Right renal cortex interstitium (tissue), 3 donors: ENCODE measurements at regions not wholly inside any gene's neighbourhood (a gene's known extent, or its start where the extent isn't known, plus 50 kb on each side); places are given as distances from the start of the nearest gene placed in this dataset.

Source experiments
- DNase-seq, 3 donors: peaks; one replicate each; pipeline ENCODE4 v3.0.0-alpha.2; 2013; ENCODE audit warnings: low read depth in 3 of 3, low spot score in 2 of 3

DNA sequence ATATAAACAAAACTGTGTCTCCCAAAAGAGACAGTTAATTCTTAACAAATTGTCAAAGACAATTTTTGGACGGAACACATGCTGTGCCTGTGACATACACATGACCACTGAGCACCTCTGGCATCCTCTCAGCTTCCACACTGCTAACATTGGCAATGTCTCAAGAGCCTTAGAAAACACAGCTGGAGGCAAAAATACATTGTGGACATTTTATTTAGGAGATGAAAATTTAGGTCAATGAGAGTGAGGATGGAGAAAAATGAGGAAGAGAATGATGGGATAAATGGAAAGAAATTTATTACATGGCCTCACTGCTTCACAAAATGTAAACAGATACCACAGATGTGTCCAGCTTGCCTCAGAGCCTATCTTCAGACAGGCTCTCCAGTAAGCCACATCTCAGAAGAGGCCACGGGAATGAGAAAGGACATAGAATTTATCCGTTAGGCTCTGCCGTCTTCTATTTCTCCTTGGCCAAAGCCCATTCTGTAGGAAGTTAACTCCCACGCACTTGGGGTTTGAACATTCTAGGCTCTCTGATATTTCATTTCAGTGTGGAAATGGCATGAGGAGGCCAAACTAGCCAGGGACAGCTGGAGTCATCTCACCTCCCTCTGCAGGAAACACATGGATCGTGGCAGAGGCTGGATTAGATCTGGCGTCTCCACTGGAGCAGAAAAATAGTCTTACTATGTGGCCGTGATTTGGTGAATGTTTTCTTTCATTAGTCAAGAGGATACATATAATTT is 519.4 kb upstream of the DSEL start:
- DNase-seq: peak; percentile 29 to 41 (median 39)

DNA sequence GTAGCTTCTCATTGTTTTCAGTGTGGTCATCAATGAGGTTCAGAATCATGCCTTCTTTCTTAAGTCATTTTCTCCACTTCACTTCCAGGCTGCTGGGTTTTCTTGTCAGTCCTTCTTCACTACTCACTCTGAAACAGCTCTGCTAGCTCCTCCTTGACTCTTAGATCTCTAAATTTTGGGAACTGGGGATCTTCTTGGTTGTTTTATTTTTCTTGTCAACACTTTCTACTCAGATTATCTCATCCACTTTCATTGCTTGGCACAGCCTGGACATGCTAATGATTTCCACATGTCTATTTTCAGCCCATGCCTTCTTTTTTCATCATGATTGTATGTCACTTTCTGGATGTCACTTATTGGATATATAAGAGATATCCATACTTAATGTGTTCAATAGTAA is 517.8 kb upstream of the DSEL start:
- no peak for DNase-seq

DNA sequence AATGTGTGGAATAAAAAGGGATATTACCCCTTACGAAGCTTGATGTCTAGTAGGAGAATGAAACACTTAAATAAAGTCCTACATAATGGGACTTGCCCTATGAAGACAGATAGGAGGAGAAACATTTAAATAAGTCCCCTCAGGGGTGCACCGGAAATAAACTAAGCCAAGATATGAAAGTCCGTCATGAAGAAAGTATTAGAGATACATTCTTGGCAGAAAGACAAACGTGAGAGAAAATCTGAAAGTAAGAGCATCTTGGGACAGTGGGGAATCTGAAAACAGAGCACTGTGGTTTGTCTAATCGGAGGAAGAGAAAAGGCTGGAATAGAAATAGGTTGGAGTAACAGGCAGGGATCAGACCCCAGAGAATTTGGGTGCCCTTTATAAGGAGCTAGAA is 516.9 kb upstream of the DSEL start:
- DNase-seq: no peak

DNA sequence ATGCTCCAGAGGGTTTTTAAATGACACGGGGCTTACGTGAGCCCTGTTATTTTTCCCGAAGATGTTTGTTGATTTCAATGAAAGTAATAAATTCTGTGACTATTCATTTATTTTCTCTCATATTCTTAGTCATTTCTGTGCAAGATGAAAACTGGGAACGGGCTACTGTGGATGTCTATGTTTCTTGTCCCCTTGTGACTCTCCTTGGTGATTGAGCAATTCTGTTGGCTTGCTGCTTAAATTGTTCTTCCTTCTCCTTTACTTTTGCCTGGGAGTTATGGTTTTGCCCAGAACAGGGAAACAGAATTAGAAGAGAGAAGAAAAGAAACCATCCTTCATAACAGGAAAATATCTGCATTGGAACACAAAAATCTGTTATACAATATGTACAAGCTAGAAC is 508.2 kb upstream of the DSEL start:
- DNase-seq: no peak

DNA sequence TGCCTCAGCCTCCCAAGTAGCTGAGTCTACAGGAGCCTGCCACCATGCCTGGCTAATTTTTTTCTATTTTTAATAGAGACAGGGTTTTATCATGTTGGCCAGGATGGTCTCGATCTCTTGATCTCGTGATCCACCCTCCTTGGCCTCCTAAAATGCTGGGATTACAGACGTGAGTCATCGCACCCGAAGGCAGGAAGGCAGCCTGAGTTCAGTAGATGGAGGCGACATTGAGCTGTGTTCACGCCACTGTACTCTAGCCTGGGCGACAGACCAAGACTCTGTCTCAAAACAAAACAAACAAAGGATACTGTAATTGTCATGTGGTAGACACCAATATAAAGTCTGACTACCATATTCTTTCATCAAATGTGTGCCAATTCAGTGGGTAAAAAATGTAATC is 500.9 kb upstream of the DSEL start:
- DNase-seq: no peak

DNA sequence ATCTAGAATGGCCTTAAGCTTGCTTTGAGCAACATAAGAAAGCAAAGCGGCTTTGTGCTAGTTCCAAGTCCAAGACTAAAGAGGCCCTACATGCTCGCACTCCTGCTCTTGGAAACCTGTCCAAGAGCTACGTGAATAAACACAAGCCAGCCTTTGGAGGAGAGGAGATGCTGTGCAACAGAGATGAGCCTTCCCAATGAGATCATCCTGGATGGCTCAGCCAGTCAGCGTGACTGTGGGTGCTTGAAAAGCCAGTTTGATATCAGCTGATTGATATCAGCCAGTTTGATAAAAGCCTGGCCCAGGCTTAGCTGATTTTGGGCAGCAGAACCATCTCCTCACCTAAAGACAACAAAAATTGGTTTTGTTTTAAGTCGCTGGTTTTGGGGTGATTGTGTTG is 481.0 kb upstream of the DSEL start:
- DNase-seq: no peak

DNA sequence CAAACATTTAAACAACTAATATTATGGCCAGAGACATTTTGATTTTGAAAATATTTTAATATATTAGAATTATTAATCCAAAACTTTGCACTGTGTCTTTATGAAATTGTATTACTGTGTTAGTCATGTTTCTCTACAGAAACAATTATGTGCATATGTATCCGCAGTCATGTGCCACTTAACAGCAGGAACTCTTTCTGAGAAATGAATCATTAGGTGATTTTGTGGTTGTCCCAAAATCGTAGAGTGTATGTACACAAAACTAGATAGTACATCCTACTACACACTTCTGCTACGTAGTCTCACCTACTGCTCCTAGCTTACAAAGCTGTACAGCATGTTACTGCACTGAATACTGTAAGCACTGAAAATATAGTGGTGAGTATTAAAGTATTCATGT is 479.2 kb upstream of the DSEL start:
- DNase-seq: no peak

DNA sequence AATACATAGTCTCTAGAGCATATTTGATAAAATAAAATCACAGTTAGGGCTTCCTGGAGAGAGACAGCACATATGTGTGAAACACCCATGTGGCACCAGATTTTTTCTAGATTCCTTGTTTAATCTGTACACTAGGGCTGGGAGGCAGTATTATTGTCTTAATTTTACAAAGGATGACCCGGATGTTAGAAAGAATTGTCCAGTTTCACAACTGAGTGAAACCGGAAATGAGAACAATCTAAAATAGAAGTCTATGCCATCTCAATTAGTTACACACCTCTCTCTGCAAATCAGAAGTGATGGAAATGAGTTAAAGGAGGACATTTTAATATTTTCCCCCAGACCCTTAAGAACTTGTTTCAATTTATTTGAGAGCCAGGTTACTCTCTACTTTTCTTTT is 463.7 kb upstream of the DSEL start:
- no peak for DNase-seq

DNA sequence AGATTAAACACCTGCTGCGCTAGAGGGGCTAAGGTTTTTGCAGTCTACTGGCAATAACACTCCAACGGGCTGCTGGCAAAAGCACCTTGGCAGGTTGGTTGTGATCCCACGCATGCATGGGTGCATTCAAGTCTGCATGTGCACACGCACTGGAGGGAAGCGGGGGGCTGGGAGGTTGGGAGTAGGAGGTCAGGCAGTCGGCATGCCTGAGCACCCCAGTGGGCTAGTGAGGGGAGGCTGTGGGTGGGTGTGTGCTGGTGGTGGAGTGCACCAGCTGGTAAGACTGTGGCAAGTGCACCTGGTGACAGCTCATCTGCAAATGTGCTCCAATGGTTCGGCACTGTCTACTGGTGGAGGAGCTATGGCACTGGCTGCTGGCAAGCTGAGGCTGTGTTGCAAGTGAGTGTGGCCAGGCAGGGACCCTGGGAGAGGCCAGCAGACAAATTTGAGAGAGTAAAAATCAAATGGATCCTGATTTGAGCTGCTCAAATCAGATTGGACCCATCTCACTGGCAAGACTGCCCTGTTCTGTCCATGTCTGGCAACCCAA is 460.6 kb upstream of the DSEL start:
- DNase-seq: no peak

DNA sequence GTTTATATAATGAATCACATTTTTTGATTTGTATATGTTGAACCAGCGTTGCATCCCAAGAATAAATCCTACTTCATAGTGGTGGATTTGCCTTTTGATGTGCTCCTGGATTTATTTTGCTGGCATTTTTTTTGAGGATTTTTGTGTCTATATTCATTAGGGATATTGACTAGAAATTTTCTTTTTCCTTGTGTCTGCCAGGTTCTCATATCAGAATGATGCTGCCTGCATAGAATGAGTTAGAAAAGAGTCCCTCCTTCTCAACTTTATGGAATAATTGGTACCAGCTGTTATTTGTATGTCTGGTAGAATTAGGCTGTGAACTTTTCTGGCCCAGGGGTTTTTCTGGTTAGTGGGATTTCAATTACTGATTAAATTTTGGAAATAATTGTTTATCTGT is 457.4 kb upstream of the DSEL start:
- no peak for DNase-seq

DNA sequence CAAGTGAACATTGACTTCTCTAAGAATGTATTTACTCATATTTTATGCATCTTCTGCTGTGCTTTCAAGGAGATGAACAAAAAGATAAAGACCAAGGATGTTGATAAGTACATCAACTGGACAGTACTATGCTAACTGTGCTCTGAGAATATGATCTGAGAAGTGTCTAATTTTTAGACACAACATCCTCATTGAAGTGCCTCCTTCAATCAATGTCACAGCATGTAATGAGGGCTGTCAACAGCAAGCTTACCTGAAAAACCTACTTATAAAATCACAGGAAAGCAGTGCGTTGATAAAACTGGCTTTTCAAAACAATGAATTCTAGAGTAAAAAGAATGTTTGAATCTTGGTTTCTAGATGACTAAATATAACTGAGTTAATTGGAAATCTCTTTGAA is 452.9 kb upstream of the DSEL start:
- DNase-seq: no peak

DNA sequence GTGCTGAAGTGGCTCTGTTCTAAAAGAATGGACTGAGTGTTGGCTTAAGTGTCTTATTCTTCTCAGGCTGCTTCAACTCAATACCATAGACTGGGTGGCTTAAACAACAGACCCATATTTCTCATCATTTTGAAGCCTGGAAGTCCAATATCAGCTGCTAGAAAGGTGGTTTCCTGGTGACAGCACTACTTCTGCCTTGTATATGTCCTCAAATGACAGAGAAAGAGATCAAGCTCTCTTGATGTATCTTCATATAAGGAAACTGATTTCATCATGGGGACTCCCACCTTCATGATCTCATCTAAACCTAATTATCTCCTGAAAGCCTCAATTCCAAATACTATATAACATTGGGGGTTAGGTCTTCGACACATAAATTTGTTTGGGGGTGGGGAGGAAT is 449.7 kb upstream of the DSEL start:
- no peak for DNase-seq

DNA sequence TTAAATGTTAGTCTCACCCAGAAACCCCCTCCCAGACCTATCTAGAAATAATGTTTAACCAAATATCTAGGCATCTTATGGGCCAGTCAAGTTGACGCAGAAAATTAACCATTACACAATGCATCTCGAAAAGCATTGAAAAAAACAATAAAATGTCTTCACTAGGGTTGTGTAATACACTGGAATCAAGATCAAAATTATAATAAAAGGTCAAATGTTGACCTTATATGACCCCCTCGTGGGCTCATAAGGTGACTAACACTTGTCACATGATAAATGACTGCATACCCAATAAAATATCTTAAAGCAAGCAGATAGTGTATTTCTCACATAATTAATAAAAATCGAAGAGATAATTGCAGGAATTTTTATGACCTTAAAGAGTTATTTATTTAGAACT is 447.9 kb upstream of the DSEL start:
- no peak for DNase-seq

DNA sequence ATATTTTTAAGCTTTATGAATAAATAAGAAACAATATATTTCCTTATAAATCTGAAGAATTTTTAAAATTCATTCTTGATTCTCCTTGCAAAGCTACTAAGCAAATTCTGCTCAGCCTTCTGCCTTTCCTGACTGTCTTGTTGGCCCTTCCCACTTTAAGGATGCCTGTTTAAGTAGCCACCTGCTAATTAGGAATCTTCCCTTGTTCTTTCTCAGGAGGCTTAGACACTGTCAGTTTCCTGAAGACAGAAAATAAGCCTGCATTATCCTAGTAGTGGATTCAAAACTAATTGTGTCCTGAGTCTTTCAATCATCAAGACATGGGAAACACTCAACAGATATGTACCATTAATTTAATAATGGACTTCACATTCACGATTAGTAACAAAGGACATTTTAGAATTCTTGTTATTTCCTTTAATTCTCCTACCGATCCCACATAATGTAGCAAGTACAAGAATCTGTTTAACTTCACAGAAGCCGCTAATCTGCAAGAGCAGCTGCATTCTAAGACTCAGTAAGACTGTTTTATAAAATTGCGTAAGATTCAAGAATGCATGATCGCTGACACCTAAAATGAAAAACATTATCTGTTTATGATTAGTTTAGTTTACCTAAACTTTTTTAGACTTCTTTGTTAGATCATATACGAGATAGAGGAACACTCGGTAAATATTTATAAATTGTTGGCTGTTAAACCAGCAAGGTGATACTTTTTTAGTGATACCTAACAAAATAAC is 445.4 kb upstream of the DSEL start:
- no peak for DNase-seq

DNA sequence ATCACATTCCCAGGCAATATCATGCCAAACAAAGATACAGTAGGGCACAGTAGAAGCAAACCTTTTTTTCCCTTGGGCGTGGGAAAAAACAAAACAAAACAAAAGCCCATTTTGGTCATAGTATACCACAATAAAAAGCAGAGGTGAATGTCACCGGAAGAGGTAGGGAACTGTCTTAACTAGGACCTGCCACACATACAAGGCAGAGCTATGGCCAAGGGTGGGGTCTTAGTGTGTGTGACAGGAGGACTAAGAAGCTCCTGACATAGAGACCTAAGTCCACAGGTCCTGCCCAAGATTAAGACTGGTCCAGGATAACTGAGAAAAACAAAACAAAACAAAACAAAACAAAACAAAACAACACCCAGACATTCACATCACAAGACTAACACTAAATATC is 441.2 kb upstream of the DSEL start:
- DNase-seq: no peak

DNA sequence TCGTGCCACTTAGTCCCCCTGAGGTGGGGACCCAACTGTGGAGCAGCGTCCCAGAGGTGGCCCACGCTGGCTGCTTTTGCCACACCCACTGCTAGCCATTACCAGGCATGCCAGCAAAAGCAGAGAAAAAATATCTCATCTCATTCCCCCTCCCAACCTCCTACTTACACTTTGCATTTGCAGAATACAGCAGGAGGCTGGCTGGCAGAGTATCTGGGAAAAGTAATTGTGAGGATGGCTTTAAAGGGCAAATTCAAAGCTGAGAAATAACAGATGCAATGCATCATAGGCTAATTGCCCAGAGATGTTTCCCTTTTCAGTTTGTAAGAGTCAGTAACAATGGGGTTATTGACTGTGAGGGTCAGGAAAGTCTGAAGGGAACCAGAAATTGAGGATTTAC is 438.1 kb upstream of the DSEL start:
- DNase-seq: no peak

DNA sequence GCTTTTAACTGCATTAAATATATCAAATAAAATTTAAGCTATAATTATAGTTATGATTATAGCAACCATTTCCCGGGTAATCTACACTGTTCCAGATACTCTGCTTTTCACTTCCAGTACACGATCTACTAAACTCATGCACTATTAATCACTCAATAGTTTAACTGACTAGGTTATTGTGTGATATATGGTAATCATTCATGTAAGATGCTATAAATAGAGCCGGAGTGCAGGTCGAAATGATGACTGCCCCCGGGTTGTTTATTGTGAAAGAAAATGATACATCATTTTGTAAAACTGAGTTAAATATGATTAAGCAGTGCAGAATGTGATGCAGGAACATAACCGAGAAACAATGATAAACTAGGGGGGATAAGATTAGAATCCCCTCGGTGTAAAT is 434.6 kb upstream of the DSEL start:
- DNase-seq: no peak

DNA sequence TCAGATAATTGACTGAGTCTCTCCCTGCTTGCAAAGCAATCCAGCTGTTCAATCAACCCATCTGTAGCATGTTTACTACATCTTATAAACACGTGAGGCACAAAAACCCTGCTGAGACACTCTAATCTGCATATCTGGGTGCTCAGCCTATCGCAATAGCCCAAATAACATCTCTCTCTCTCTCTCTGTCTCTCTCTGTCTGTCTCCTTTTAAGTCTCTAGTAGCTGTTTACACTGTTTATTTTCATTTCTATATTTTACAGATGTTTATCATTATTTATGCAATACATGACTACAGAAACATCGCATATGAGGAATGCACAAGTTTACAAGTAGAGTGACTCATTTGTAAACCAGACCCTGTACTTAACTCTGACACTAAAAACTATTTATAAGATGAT is 422.1 kb upstream of the DSEL start:
- no peak for DNase-seq

DNA sequence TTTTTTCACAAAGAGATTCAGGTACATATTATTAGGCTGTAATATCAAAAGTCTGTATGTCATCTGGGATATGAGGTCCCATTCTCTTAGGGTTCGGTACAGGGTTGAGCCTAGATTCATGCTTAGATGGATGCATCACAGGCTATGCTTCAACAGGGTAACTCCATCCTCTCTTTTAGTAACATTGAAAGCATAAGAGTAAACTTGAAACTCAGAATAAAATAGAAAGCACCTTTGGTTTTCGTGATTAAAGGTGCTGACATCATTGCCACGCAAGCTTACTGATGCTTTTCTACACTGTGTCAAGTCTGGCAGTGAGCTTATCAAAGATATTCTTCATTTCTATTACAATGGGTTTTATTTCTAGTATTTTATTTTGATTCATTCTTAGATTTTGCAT is 419.1 kb upstream of the DSEL start:
- no peak for DNase-seq

DNA sequence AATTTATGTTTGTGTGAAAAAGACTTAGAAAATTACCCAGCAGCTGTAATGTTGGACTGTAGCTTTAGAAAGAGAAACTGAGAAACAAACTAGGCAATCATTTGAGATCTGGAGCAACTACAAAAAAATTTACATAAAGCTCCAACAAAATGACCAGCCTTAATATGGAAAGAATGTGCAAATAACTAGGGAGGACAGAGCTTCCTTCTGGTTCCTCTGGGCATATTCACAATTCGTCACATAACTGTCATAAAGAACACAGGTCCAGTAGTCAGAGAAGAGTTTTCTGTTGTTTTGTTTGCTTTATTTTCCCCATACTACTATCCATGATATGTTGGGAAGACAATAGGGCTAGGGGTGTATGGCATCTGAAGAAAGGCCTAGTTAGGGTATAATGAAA is 416.8 kb upstream of the DSEL start:
- no peak for DNase-seq

DNA sequence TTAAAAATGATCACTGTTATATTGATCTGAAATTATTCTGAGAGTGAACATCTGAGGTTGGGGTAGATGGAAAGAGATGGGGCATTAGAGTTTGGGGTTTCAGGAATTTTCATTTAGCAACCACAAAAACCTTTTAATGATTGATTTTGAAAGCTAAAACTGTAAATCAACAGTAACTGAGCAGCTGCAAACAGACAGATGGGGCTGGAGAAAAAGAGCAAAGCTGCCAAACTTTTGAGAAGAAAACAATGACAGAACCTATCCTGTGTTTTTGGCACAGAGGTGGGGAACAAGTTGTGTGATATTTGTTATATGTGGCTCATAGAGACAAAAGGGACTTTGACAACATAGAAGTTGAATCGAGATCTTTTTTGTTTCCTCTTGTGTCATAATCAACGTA is 415.8 kb upstream of the DSEL start:
- DNase-seq: no peak
